Astrocyte (in vitro differentiated cells and primary cell): ENCODE measurements at regions not wholly inside any gene's neighbourhood (a gene's known extent, or its start where the extent isn't known, plus 50 kb on each side); places are given as distances from the start of the nearest gene placed in this dataset.

ENCODE experiments used
- EZH2 ChIP-seq: IDR thresholded peaks from 2 replicates; pipeline ENCODE4 v1.6.1; 2012; ENCODE audit warnings: mild to moderate bottlenecking, low read length, inconsistent platforms; ENCODE audit not compliant: insufficient read depth
- TF ChIP-seq, protein P1 (sequence below): IDR thresholded peaks from 2 replicates; pipeline ENCODE4 v1.5.1; 2011; ENCODE audit warnings: low read depth, mild to moderate bottlenecking, inconsistent platforms, low read length, moderate library complexity; ENCODE audit not compliant: insufficient read depth

DNA sequence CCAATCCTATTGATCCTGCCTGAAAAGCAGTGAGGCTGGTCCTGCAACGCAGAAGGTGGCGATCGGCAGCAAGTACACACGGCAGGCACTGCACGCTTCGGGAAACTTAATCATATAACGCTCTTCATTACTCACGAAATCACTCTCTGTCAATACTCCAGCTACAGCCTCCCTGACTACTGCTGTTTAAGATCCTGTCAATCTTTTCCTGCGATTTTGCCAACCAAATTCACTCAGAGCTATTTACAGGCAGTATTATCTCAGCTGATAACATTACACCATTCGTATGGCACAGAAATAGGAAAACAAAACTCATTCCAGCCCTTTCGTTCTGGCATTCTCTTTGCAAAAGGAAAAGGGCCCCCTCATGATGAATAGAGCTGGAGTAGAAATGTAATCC lies 262.4 kb upstream of the CDH8 start:
- TF ChIP-seq, protein P1, sequence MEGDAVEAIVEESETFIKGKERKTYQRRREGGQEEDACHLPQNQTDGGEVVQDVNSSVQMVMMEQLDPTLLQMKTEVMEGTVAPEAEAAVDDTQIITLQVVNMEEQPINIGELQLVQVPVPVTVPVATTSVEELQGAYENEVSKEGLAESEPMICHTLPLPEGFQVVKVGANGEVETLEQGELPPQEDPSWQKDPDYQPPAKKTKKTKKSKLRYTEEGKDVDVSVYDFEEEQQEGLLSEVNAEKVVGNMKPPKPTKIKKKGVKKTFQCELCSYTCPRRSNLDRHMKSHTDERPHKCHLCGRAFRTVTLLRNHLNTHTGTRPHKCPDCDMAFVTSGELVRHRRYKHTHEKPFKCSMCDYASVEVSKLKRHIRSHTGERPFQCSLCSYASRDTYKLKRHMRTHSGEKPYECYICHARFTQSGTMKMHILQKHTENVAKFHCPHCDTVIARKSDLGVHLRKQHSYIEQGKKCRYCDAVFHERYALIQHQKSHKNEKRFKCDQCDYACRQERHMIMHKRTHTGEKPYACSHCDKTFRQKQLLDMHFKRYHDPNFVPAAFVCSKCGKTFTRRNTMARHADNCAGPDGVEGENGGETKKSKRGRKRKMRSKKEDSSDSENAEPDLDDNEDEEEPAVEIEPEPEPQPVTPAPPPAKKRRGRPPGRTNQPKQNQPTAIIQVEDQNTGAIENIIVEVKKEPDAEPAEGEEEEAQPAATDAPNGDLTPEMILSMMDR, result no peak
- no peak for TF ChIP-seq EZH2
